ENCODE measurements at regions not wholly inside any gene's neighbourhood (a gene's known extent, or its start where the extent isn't known, plus 50 kb on each side); places are given as distances from the start of the nearest gene placed in this dataset.

DNA sequence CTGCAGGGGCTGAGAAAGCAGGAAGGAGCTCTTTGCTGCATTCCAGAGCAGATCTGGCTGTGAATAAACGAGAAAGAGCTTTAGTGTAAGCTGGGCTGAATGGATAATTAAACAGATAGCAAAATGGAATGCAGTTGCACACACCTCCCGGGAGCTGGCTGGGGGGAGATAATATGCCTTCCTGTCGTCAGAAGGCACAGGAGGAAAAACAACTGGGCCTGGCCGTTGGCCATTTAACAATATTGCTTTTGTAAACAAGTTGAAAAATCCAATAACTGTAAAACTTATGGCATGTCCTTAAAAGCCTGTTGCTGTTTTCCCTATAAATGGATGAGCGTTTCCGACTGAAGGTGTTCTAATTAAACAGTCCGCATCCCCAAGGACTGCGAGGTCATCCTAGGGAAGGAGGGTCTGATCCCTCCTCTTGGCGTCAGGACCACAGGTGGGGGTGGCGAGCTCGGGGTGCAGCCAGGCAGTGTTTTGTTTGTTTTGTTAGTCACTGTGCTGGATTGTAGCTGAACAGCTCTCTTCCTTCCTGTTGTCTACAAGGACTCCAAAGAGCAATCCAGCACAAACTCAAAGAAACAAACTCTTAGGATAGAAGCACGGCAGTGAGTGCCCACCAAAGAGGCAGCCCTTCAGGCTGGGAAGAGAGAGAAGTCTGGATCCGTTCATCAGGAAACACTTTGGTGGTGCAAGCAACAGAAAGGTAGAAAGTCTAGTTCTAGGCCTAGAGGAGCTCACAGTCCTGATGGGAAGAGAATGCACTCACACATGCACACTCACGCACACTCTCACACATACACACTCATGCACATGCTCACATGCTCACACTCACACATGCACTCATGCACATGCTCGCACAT lies 133.4 kb upstream of the SMAD3 start:
- peak; percentile 34 for DNase-seq (ENCODE audit: low read depth)

DNA sequence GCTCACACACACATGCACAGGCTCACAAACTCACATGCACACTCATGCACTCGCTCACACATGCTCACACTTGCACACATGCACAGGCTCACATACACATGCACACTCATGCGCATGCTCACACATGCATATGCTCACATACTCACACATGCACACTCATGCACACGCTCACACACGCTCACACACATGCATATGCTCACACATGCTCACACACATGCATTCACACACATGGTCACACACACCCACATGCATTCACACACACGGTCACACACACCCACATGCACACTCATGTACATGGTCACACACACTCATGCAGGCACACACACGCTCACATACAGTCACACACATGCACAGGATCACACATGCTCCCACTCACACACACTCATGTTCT lies 132.8 kb upstream of the SMAD3 start:
- DNase-seq (ENCODE audit: low read depth) = no peak

DNA sequence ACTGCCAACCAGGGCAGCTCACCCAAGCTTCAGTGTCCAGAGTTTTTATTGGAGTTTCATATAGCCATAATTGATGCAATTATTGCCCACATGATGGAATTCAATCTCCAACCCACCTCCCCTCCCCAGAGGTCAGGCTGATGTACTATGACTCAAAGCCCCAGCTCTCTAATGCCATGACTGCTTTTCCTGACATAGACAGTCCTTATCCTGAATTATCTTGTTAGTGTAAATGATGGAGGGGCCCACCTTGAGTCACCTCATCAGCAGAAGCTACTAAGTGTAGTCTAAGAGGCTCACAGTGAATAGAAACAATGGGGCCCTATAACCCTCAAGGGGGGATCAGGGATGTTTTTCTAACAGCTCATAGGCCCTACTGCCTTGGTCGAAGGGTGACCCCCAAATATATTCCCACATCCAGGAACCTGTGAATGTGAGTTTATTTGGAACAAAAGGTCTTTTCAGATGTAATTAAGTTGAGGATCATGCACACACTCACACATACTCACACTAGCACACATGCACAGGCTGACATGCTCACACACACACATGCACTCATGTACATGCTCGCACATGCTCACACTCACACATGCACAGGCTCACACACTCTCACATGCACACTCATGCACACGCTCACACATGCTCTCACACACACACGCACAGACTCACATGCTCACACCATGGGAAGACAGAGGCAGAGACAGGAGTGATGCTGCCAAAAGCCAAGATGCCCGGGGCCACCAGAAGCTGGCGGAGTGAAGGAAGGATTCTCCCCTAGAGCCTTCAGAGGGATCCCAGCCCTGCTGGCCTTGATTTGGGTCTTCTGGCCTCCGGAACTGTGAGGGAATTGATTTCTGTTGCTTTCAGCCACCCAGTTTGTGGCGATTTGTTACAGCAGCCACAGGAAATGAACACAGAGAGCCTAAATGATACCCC lies 131.2 kb upstream of the SMAD3 start:
- DNase-seq (ENCODE audit: low read depth) = no peak

DNA sequence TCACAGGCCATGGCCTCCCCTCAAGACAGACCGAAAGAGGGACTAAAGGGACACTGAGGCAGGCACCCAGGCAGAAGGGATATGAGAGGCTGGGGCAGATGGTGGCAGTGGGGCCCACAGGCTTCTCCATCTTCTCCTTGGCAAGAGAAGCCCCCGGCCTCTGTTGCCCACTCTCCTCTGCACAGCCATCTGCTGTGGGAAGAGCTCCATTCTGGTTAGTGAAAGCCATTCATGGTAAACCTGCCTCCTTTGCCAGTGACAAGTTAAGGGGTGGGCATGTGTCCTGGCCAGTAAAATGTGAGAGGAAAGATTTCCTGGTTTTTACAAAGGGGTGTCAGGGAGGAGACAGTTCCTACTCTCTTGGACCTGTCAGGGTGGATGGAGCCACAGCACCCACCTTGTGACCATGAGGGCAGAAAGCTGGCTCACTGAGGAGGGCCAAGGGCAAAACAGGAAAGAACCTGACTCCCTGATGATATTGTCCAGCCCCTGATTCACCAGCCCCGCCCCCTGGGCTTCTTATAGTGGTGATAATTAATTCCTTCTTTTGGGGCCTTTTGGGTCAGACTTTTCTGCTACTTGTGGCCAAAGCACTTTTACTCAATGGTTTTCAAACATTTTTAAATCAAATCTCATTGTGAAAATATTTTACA lies 130.4 kb upstream of the SMAD3 start:
- no peak for DNase-seq (ENCODE audit: low read depth)

DNA sequence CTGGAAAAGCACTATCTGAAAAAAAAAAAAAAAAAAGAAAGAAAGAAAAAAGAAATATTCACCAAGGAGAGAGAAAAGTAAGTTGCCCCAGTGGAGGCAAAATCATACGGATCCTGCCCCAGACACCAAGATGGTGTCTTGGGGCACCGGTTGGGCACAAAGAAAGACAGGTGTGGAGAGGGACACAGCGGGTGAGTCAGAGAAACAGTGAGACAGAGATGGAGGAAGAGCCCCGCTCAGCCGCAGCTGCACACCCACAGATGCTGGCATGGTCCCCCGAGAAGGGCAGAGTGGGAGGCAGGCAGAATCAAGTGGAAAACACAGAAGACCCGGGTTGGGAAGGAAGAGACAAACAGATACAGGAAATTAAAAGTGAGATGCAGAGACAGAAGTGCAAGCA lies 129.7 kb upstream of the SMAD3 start:
- DNase-seq (ENCODE audit: low read depth) = no peak

DNA sequence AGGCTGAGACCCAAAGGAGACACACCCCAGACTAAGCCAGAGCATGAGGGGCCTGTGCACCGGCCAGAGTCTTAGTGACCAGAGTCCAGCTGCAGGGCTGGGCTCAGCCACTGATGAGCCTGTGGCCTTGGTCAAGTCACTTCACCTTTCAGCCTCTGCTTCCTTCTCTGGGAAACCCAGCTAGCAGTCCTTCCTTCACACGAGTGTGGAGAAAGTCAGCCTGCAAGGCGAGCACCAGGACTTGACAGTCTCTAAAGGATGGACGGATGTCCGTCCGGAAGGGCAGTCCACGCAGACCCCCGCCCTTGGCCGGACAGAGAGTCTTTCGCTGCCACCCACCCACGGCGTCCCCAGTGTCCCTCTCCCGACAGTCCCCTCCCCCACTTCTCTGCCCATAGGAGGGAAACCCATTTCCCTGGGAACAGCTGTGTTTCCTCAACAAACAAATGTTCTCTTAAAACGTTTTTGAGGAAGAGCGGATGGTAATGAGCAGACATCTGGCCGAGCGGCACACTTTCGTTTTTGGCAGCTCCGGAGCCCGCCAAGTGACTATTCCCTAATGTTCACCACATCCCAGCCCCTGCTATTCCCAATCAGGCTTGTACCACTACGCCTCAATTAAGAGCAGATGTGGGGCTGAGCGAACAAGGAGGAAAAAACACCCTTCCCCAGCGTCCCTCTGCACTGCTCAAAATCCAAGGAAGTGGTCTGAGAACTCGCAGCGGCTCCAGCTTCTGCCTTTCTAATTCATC lies 129.1 kb upstream of the SMAD3 start:
- DNase-seq (ENCODE audit: low read depth) = no peak

DNA sequence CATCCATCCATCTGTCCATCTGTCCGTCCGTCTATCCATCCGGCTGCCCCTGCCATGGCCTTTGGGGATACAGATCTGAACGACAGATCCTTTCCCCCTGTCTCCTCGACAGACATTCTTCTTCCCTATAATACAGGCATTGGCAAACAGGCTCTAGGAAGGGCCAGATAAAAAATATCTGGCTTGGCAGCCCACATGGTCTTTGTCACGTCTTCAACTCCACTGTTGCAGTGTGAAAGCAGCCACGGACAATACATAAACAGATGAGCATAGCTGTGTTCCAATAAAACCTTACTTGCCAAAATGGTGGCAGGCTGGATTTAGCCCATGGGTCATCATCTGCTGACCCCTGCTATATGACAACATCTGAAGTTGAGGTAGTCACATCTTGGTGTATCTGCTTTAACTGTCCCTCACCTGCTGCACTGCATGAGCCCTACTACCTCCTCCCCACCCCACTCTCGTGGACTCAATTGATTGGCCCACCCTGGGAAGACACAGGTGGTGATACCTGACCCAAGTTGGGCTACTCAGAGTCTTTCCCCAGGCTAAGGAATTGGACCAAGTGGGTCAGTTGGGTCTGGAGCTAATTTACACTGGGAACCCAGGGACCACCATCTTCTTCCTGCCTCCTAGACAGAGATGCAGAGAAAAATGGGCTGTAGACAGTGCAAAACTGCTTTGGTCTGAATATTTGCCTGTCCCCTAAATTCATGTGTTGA lies 128.4 kb upstream of the SMAD3 start:
- no peak for DNase-seq (ENCODE audit: low read depth)

DNA sequence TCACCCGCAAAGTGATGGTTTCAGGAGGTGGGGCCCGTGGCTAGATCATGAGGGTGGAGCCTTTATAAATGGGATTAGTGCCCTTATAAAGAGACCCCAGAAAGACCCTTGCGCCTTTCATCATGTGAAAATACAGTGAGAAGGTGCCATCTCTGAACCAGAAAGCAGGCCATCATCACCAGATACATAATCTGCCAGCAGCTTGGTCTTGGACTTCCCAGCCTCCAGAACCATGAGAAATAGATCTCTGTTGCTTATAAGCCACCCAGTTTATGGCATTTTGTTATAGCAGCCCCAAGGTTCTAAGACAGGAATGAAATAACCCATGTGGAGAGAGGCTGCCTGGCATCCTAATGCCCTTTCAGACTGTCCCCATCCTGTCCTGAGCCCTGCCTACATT lies 127.8 kb upstream of the SMAD3 start:
- no peak for DNase-seq (ENCODE audit: low read depth)

DNA sequence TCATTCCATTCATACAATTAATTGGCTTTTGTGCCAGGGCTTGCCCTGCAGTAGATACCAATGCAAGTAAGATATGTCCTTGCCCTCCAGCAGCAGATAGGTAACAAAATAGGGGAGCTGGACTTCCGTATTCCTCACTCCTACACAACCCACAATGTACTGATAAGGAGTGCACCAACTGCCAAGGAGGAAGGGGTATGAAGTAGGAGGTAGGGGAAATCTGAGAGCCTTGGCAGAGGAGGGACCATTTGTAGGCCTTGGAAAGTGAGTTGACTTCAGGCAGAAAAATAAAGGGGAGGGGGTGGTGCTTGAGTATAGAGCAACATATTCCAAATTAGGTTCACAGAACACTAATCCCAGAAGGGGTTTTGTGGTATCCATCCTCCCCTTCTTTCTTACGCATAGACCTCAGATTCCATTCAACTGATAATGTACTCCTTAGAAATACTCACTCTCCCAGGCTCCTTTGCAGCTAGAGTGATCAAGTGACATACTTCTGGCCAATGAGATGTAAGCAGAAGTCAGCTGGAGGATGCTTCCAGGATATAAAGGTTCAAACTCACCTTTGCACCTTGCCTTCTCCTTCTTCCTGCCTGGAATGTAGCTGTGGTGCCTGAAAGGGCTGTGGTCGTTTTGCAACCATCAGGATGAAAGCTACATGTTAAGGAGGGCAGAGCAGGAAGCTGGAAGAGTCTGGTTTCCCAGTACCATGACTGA lies 127.1 kb upstream of the SMAD3 start:
- DNase-seq (ENCODE audit: low read depth) = no peak

DNA sequence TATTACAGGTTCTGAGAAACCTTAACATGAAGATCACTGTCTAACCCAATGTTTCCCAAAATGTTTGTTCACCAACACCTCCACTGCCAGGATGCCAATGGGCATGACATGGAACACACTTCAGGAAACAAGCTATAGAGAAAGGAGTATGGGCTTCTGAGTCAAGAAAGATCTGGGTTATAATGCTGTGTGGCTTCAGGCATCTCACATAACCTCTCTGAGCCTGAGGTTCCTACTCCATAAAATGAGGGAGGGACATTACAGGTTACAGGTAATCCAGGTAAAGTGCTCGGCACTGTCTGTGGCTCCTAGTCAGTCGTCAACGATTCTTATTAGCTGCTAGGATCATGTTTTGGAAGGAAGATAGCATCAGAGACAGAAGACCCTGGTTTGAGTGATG lies 126.4 kb upstream of the SMAD3 start:
- no peak for DNase-seq (ENCODE audit: low read depth)

DNA sequence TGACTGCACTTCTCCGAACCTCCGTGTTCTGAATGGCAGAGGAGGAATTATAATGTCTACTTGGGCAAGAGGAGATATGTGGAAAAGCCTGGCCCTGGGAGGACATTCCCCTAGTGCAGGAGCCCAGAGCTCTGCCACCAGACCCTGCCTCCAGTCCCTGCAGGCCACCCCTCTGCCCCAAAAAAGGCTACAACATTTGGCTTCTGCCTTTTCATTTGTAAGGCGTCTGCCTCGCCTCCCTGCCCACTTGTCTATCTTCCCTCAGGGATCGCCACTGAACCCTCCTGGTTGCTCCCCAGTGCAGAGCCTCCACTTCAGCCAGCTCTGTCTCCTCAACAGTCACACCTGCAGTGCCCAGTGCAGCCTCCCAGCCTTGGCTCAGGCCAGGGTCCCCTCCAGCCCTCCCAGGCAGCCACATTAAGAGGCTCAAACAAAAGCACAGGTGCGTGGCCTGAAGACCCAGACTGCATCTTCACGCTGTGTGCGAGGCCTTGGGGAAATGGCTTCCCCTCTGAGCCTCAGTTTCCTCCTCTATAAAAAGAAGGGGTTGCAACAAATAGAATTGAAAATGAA lies 125.9 kb upstream of the SMAD3 start:
- no peak for DNase-seq (ENCODE audit: low read depth)

DNA sequence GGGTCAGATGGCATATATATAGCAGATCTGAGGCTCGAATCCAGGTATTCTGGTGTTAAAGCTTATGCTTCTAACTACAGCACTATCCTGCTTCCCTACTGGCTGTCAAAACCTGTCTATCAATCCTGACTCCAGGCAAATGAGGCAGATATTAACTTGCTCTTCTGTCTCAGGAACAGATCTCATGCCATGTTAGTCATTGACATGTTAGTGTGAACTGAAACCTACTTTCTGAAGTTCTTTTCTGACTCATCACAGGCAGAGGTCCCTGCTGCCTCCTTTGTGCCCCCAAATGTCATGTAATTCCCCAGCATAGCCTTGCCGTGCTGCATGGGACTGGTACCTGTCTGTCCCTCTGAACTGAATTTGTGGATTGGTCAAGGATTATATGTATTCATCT lies 125.0 kb upstream of the SMAD3 start:
- no peak for DNase-seq (ENCODE audit: low read depth)

DNA sequence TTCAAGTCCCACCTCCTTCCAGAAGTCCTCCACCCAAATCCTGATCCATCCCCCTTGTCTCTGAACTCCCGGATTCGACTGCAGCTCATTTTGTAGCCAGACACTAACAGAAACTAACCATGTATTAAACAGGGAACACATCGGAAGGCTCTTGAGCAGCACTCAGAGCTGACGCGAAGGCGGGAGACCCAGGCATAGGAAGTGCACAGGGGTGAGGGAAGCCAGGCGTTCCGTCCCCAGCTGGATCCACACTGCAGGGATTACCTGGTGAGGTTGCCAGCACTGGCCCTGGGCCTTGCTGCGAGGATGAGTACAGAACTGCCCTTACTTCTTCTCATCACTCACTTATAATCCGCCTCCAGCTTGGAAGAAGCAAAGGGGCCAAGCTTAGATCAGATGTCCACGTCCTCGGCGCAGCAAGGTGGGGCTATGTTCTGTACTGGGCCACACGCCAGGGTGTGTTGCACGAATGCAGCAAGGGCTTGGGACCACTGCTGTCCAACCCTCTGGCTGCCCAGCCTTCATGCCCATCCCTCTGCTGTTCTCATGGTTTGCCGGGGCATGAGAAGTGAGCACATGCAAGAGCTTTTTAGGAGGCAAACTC lies 124.2 kb upstream of the SMAD3 start:
- no peak for DNase-seq (ENCODE audit: low read depth)

DNA sequence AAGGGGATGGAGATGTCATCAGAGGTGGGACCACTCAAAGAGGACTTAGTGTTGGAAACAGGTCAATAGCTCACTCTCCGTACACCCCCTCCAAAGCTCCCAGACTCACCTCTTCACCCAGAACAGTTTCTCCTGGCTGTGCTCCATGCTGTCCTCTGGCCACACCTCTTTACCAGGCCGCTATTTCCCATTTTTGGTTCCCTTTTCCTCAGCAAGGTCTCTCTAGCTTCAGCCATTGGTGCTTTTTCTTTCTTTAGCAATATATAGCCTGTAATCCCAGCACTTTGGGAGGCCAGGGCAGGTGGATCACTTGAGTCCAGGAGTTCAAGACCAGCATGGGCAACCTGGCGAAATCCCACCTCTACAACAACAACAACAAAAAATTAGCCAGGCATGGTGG lies 123.6 kb upstream of the SMAD3 start:
- DNase-seq (ENCODE audit: low read depth) = no peak

DNA sequence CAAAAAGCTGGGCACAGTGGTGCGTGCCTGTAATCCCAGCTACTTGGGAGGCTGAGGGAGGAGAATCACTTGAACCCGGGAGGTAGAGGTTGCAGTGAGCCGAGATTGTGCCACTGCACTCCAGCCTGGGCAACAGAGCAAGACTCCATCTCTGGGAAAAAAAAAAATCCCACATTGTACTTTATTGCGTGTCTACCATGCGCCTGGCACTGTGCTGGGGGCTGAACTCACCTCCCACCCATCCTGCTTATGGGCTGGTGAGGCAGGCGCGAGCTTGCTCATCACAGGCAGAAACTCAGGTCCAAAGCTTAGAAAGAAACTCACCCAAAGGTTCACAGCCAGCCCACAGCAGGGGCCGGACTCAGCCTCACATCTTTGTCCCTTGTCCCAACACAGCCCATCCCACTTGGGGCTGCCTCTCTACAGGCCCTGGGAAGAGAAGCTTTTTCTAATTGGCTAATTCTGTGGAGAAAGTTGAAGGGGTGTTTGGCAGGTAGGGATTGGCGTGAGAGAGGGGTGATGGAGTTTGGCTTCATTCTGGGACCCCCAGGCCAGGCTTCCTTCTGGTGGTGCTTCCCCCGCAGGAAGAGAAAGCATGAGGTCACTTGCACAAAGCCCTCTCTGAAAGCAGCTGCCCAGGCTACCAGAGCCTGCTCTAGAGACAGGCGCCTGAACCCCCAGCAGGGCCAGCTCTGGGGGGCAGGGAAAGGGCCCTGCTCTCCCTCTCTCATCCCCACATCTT lies 122.6 kb upstream of the SMAD3 start:
- DNase-seq (ENCODE audit: low read depth) = no peak

DNA sequence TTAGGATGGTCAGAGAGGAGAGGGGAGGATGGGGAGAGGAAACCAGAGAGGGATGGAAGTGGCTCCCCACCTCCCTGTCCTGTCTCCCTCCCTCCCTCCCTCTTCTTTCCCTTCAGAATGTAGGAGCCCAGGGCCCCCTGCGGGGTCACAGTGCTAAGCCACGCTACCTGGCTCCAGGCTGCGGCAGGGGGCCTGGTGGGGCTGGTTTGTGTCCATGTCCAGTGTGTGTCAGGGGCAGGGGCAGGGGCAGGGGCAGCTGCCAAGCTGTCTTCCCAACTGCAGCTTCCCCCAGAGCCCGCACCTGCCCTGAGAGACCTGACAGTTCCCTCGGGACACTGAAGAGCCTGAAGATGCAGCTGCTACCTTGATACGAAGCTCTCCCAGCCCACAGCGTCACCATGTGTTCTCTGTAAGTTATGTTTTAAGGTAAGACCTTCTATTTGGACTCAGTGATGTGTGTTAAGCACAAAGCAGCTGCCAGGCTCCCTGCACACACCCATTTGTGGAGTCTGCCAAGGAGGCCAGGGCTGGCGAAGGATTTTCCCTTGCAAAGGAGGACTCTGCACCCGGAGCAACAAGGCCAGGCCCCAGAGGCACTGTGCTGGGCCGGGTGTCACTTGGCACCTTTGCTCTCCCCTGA lies 121.8 kb upstream of the SMAD3 start:
- DNase-seq (ENCODE audit: low read depth) = no peak

DNA sequence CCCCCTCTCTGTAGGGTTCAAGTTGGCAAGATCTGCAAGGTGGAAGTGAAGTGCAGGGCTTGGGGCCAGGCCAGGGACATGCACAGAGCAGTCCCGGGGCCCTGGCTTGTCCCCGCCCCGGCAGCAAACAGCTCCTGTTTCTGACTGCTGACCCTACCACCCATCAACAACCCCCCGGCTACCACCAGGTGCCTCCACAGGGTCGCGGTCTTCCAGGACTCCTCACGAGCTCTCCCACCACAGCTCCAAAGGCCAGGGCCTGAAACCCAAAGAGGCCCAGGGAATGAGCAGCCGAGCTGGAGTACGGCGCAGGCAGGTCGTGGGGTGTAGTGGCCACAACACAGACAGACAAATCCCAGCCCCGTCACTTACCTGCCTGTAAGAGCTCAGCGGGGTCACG lies 121.3 kb upstream of the SMAD3 start:
- DNase-seq (ENCODE audit: low read depth) = no peak

DNA sequence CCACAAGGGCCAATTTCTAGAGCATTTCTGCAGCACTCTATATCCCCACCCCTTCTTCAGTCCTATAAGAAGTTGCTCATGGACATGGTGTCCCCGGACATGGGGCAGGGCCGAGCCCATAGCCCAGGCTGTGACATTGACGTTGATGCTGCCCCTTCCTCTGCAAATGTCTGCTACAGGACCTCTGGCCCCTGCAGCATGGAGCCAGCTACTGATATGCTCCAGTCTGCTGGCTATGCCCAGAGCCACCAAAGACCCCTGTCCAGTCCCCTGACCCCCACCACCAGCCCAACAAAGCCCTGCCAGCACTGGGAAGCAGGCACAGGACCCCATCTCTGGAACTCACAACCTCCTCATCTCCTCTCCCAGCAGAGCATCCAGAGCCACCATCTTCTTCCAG lies 120.1 kb upstream of the SMAD3 start:
- no peak for DNase-seq (ENCODE audit: low read depth)

DNA sequence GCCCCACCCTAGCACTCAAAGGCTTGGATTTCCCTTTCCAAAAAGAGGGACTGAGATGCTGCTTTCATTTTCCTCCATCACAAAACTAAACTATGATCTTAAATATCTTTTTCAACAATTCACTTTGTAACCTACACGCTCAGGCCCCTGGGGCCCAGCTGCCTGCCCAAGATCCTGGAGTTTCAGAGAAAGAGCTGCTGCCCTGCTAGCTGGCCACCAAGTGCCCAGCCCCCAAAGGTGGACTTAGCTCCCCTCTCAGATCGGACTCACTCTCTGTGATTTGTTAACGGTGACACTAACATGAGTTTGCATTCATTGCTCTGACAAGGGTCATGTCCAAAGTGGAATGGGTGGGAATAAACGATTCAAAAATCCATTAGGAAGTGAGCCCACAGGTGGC lies 119.6 kb upstream of the SMAD3 start:
- no peak for DNase-seq (ENCODE audit: low read depth)

Data from GM04503 (cell line).